Panc1 (cell line): ENCODE measurements at regions not wholly inside any gene's neighbourhood (a gene's known extent, or its start where the extent isn't known, plus 50 kb on each side); places are given as distances from the start of the nearest gene placed in this dataset.

ENCODE experiments used
- ATAC-seq: fragments of 200-7000 bp; cut with Tn5 transposase; 2 replicates; pipeline ENCODE4 v1.9.1; 2020; ENCODE audit warnings: mild to moderate bottlenecking, moderate library complexity
- BruUV-seq: library from RNA; stranded (reverse); fragments of 400-500 nt; replicated peaks from 2 replicates; lab custom pipeline; 2021; lab: Mats Ljungman, UMichigan
- CTCF ChIA-PET: fragments of 300-600 bp; sonication (Branson Sonifier 250); formaldehyde crosslinking; loops from one replicate; lab custom pipeline; 2022; ENCODE audit warnings: antibody characterized with exemption; lab: Charles Lee
- POLR2A ChIA-PET: fragments of 300-600 bp; sonication (Branson Sonifier 250); formaldehyde crosslinking; loops from one replicate; lab custom pipeline; 2022; ENCODE audit warnings: antibody characterized with exemption; lab: Charles Lee
- DNase-seq: peaks from one replicate; pipeline ENCODE4 v3.0.0-alpha.2; 2010; ENCODE audit warnings: low read depth, low spot score
- H3K27ac ChIP-seq: 2 replicates; pipeline ENCODE4 v1.5.1; 2011; ENCODE audit warnings: mild to moderate bottlenecking, low read length, inconsistent platforms
- H3K27me3 ChIP-seq: fragments of 200-500 bp; sonication (Bioruptor generic); 2 replicates; pipeline ENCODE4 v1.6.0; 2014; ENCODE audit warnings: low read length, inconsistent platforms; ENCODE audit not compliant: control insufficient read depth, insufficient read depth
- H3K36me3 ChIP-seq: fragments of 200-500 bp; sonication (Bioruptor generic); 2 replicates; pipeline ENCODE4 v1.5.1; 2014; ENCODE audit warnings: inconsistent platforms, mild to moderate bottlenecking, low read length, moderate library complexity; ENCODE audit not compliant: control insufficient read depth, insufficient read depth
- H3K4me1 ChIP-seq: 2 replicates; pipeline ENCODE4 v1.5.1; 2011; ENCODE audit warnings: inconsistent platforms, mild to moderate bottlenecking, low read length, moderate library complexity; ENCODE audit not compliant: control insufficient read depth, insufficient read depth
- H3K4me3 ChIP-seq, 2 experiments: 2 replicates each; pipeline ENCODE4 v1.5.1; 2011 to 2012; ENCODE audit warnings: low read depth in 2 of 2, low read length in 2 of 2, mild to moderate bottlenecking in 2 of 2, inconsistent platforms in 1 of 2, moderate library complexity in 1 of 2
- H3K9me3 ChIP-seq: fragments of 200-500 bp; sonication (Bioruptor generic); 2 replicates; pipeline ENCODE4 v1.5.1; 2014; ENCODE audit warnings: low read depth, mild to moderate bottlenecking, inconsistent platforms, low read length, moderate library complexity; ENCODE audit not compliant: control insufficient read depth, insufficient read depth
- POLR2AphosphoS5 ChIP-seq: IDR thresholded peaks from 2 replicates; pipeline ENCODE4 v1.6.1; 2012; ENCODE audit warnings: mild to moderate bottlenecking, low read depth, low read length, moderate library complexity
- SIN3A ChIP-seq: IDR thresholded peaks from 2 replicates; pipeline ENCODE4 v1.6.1; 2012; ENCODE audit warnings: low read depth, mild to moderate bottlenecking, low read length, moderate library complexity, borderline replicate concordance; ENCODE audit not compliant: insufficient read depth
- TCF7L2 ChIP-seq: IDR thresholded peaks from 2 replicates; pipeline ENCODE4 v1.6.1; 2011; ENCODE audit warnings: mild to moderate bottlenecking, low read depth, low read length, inconsistent platforms
- in situ Hi-C: cut with HindIII; loops from 2 replicates; pipeline ENCODE4 v1.10.0; 2016; ENCODE audit warnings: low sequenced_read_pairs, low pct_unique_long_range_greater_than_20kb
- intact Hi-C: fragments of 100-400 bp; cut with micrococcal nuclease; formaldehyde crosslinking; loops from one replicate; pipeline ENCODE4 v1.10.0; 2022; ENCODE audit not compliant: unreplicated experiment
- TF ChIP-seq, protein P1 (sequence below), 2 experiments: IDR thresholded peaks; 2 replicates each; pipeline ENCODE4 v1.6.1; 2011 to 2012; ENCODE audit warnings: low read depth in 2 of 2, control low read depth in 1 of 2, low read length in 1 of 2, mild to moderate bottlenecking in 1 of 2, moderate library complexity in 1 of 2; ENCODE audit not compliant: insufficient read depth in 1 of 2
- TF ChIP-seq, protein P2 (sequence below): fragments of 450-650 bp; IDR thresholded peaks from 2 replicates; pipeline ENCODE4 v1.5.1; 2017; ENCODE audit warnings: mild to moderate bottlenecking

DNA sequence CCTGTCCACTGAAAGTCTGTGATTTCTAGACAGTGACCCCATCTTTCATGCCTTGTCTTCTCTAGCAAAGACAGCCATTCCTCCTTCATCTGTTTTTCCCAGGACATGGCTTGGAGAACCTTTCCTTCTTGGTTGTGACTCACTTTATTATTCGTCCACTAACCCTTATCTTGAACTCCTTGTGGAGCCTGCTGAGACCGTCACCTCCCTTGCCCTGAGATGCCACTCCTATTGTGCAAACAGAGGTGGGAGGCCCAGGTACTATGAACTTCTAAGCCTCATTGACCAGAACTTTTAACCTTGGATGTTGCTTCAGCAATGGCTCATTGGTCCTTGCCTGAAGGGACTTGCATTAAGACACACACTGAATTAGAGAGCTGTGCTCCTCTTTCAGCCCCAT, 117.5 kb downstream of the FOXD2 start:
- BruUV-seq, result no TSS peak
- no peak for ATAC-seq
- Histone ChIP-seq H3K9me3 (no peaks in the 10 kb centered on the region), H3K27me3 (no peaks in the 10 kb centered on the region; the same call in 1 of the 2 replicates), H3K4me3 (no peak overlapping the region), H3K4me1 (no peaks in the 10 kb centered on the region), H3K27ac (no peak overlapping the region), H3K36me3 (no peaks in the 10 kb centered on the region)
- no peak for DNase-seq
- ChIA-PET POLR2A (no interaction called here), CTCF (no interaction called here)
- TF ChIP-seq, protein P1, sequence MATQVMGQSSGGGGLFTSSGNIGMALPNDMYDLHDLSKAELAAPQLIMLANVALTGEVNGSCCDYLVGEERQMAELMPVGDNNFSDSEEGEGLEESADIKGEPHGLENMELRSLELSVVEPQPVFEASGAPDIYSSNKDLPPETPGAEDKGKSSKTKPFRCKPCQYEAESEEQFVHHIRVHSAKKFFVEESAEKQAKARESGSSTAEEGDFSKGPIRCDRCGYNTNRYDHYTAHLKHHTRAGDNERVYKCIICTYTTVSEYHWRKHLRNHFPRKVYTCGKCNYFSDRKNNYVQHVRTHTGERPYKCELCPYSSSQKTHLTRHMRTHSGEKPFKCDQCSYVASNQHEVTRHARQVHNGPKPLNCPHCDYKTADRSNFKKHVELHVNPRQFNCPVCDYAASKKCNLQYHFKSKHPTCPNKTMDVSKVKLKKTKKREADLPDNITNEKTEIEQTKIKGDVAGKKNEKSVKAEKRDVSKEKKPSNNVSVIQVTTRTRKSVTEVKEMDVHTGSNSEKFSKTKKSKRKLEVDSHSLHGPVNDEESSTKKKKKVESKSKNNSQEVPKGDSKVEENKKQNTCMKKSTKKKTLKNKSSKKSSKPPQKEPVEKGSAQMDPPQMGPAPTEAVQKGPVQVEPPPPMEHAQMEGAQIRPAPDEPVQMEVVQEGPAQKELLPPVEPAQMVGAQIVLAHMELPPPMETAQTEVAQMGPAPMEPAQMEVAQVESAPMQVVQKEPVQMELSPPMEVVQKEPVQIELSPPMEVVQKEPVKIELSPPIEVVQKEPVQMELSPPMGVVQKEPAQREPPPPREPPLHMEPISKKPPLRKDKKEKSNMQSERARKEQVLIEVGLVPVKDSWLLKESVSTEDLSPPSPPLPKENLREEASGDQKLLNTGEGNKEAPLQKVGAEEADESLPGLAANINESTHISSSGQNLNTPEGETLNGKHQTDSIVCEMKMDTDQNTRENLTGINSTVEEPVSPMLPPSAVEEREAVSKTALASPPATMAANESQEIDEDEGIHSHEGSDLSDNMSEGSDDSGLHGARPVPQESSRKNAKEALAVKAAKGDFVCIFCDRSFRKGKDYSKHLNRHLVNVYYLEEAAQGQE (IDR thresholded peaks at IDR 0.05; ENCODE audit: insufficient read depth in 1 of 2, low read depth in 2 of 2, low read length in 1 of 2), result no peak
- TF ChIP-seq SIN3A (no peak), POLR2AphosphoS5 (no peak), TCF7L2 (no peak)
- TF ChIP-seq, protein P2, sequence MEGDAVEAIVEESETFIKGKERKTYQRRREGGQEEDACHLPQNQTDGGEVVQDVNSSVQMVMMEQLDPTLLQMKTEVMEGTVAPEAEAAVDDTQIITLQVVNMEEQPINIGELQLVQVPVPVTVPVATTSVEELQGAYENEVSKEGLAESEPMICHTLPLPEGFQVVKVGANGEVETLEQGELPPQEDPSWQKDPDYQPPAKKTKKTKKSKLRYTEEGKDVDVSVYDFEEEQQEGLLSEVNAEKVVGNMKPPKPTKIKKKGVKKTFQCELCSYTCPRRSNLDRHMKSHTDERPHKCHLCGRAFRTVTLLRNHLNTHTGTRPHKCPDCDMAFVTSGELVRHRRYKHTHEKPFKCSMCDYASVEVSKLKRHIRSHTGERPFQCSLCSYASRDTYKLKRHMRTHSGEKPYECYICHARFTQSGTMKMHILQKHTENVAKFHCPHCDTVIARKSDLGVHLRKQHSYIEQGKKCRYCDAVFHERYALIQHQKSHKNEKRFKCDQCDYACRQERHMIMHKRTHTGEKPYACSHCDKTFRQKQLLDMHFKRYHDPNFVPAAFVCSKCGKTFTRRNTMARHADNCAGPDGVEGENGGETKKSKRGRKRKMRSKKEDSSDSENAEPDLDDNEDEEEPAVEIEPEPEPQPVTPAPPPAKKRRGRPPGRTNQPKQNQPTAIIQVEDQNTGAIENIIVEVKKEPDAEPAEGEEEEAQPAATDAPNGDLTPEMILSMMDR, result no peak
- intact Hi-C loops, result no loop called here
- in situ Hi-C loops, result no loop called here

DNA sequence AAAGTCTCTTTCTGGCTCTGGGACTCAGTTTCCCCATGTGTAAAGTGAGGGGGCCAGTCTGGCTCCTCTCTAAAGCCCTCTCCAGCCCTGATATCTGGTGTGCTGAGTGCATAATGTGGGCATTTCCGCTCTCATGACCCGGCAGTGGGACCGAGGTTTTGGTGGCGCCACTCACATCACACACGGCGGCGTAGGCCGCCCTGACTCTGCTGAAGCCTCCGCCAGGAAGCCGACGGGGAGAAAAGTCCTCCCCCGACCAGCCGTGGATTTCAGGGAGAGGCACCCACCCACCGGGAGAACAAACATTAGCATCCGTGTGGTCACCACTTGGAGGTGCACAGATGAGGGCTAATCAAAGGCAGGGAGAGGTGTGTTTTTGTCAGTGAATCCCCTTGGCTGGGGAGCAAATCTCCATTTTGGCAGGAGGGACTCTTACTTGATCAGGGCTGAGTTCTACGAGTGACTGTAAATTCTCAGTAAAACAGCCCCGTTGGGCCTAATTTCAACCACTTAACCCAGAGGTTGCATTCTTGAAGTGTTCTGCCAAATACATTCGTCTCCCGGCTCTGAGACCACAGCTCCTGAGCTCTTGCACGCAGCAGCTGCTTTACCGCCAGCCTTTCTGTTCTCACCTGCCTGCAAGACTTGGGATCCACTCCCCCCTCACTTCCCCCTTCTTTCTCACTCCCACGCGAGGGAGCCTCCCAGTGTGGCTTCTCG, 118.2 kb downstream of the FOXD2 start:
- TF ChIP-seq POLR2AphosphoS5 (no peak), TCF7L2 (no peak), SIN3A (no peak)
- TF ChIP-seq, protein P2, result no peak
- TF ChIP-seq, protein P1 (IDR thresholded peaks at IDR 0.05; ENCODE audit: insufficient read depth in 1 of 2, low read depth in 2 of 2, low read length in 1 of 2), result no peak
- in situ Hi-C loops (no loop called here), intact Hi-C loops (no loop called here)
- peaks cover 2% of the 10 kb centered on the region for H3K27me3 ChIP-seq
- POLR2A ChIA-PET, result no interaction called here
- no peaks in the 10 kb centered on the region for H3K9me3 ChIP-seq
- DNase-seq (no peak), ATAC-seq (no peak)
- no peaks in the 10 kb centered on the region for H3K36me3 ChIP-seq
- no peak overlapping the region for H3K27ac ChIP-seq
- CTCF ChIA-PET, result no interaction called here
- BruUV-seq, result no TSS peak
- no peaks in the 10 kb centered on the region for H3K4me1 ChIP-seq
- H3K4me3 ChIP-seq, result no peak overlapping the region
